A549 (cell line): ENCODE measurements at regions not wholly inside any gene's neighbourhood (a gene's known extent, or its start where the extent isn't known, plus 50 kb on each side); places are given as distances from the start of the nearest gene placed in this dataset.
A peak's percentile ranks its signal among the peaks of the same experiment; 100 is the strongest.

ENCODE experiments used
- ATAC-seq, 2 experiments: fragments of 200-7000 bp in 1 of 2; fragments of >200 bp in 1 of 2; cut with Nextera tagmentation in 1 of 2; cut with Tn5 transposase in 1 of 2; 3 replicates each; pipeline versions ENCODE4 v1.8.0 to v1.9.1; 2018 to 2020; ENCODE audit warnings: mild to moderate bottlenecking in 1 of 2, moderate library complexity in 1 of 2
- CTCF ChIA-PET: fragments of 300-600 bp; sonication (Branson Sonifier 250); formaldehyde crosslinking; extraction: SDS; loops from one replicate; lab custom pipeline; 2021; ENCODE audit warnings: antibody characterized with exemption, inconsistent platforms; lab: Yijun Ruan, JAX
- POLR2A ChIA-PET: fragments of 350-600 bp; formaldehyde crosslinking; extraction: SDS; loops from one replicate; lab custom pipeline; 2021; ENCODE audit warnings: antibody characterized with exemption, inconsistent platforms; lab: Yijun Ruan, JAX
- DNase-seq, 2 experiments: peaks; one replicate each; pipeline versions ENCODE4 v3.0.0 to v3.0.0-alpha.2; 2011 to 2016; ENCODE audit warnings: low read depth in 1 of 2, low spot score in 1 of 2
- FAIRE-seq: peaks from 2 replicates; lab custom pipeline; 2011; peaks lifted over from hg19 to GRCh38; lab: Jason Lieb, UNC
- H3K27ac ChIP-seq, 2 experiments: fragments of >200 bp; sonication (Bioruptor Twin); formaldehyde crosslinking; 3 replicates each; pipeline ENCODE4 v1.5.1; 2016 to 2017
- H3K4me1 ChIP-seq: fragments of >200 bp; sonication (Bioruptor Twin); formaldehyde crosslinking; 3 replicates; pipeline ENCODE4 v1.6.1; 2016
- H3K4me2 ChIP-seq: fragments of >200 bp; sonication (Bioruptor Twin); formaldehyde crosslinking; 3 replicates; pipeline ENCODE4 v1.6.1; 2016
- H3K4me3 ChIP-seq: fragments of >200 bp; sonication (Bioruptor Twin); formaldehyde crosslinking; 3 replicates; pipeline ENCODE4 v1.5.1; 2016
- H3K9me3 ChIP-seq: fragments of >200 bp; sonication (Bioruptor Twin); formaldehyde crosslinking; 3 replicates; pipeline ENCODE4 v1.6.1; 2016
- BHLHE40 ChIP-seq: IDR thresholded peaks from 2 replicates; pipeline ENCODE4 v1.6.1; 2012; ENCODE audit warnings: low read depth, low read length, inconsistent platforms
- CEBPB ChIP-seq, 2 experiments: fragments of >200 bp in 1 of 2; sonication (Bioruptor Twin) in 1 of 2; formaldehyde crosslinking in 1 of 2; IDR thresholded peaks; 2 replicates each; pipeline ENCODE4 v1.6.1; 2012 to 2016
- CHD2 ChIP-seq: fragments of 150-350 bp; IDR thresholded peaks from 2 replicates; pipeline ENCODE4 v1.6.1; 2014; ENCODE audit warnings: low read length; ENCODE audit not compliant: partially characterized antibody
- CTCF ChIP-seq: fragments of >200 bp; sonication (Bioruptor Twin); formaldehyde crosslinking; IDR thresholded peaks from 3 replicates; pipeline ENCODE4 v1.5.1; 2016
- E2F6 ChIP-seq: IDR thresholded peaks from 2 replicates; pipeline ENCODE4 v1.6.1; 2012; ENCODE audit warnings: low read depth, borderline replicate concordance
- ESRRA ChIP-seq: fragments of 150-350 bp; IDR thresholded peaks from 2 replicates; pipeline ENCODE4 v1.6.1; 2014; ENCODE audit warnings: mild to moderate bottlenecking, low read length, borderline replicate concordance
- FOSL2 ChIP-seq, 2 experiments: fragments of 450-650 bp in 1 of 2; fragments of >200 bp in 1 of 2; sonication (Bioruptor Twin) in 1 of 2; formaldehyde crosslinking; IDR thresholded peaks; 2 replicates each; pipeline versions ENCODE4 v1.5.0 to v1.6.1; 2016 to 2020; ENCODE audit warnings: mild to moderate bottlenecking in 1 of 2, moderate library complexity in 1 of 2
- HDAC2 ChIP-seq: fragments of 200-600 bp; sonication (generic); IDR thresholded peaks from 2 replicates; pipeline ENCODE4 v1.6.1; 2016
- HMGXB4 ChIP-seq: fragments of 250-450 bp; sonication (Bioruptor Pico); IDR thresholded peaks from 2 replicates; pipeline ENCODE4 v1.5.0; 2021; ENCODE audit warnings: mild to moderate bottlenecking, moderate library complexity, borderline replicate concordance
- JUN ChIP-seq, 2 experiments: fragments of >200 bp; sonication (Bioruptor Twin); formaldehyde crosslinking; IDR thresholded peaks; 2 replicates in 1 of 2; 3 replicates in 1 of 2; pipeline ENCODE4 v1.6.1; 2016 to 2017
- JUNB ChIP-seq: fragments of >200 bp; sonication (Bioruptor Twin); formaldehyde crosslinking; IDR thresholded peaks from 2 replicates; pipeline ENCODE4 v1.6.1; 2016
- KDM1A ChIP-seq: fragments of 200-600 bp; sonication (generic); IDR thresholded peaks from 2 replicates; pipeline ENCODE4 v1.6.1; 2016; ENCODE audit warnings: low read depth, mild to moderate bottlenecking
- KDM5A ChIP-seq: fragments of 200-600 bp; sonication (generic); IDR thresholded peaks from 2 replicates; pipeline ENCODE4 v1.6.1; 2016; ENCODE audit warnings: antibody characterized with exemption, mild to moderate bottlenecking
- MAX ChIP-seq: IDR thresholded peaks from 2 replicates; pipeline ENCODE4 v1.6.1; 2012
- MAZ ChIP-seq: fragments of 150-350 bp; IDR thresholded peaks from 2 replicates; pipeline ENCODE4 v1.6.1; 2014; ENCODE audit warnings: antibody characterized with exemption, low read depth, low read length, borderline replicate concordance
- MYC ChIP-seq: IDR thresholded peaks from 2 replicates; pipeline ENCODE4 v1.6.1; 2012; ENCODE audit warnings: mild to moderate bottlenecking, inconsistent platforms, low read length, improper control_type of control experiment, borderline replicate concordance
- PHF8 ChIP-seq: fragments of 200-600 bp; sonication (generic); IDR thresholded peaks from 2 replicates; pipeline ENCODE4 v1.6.1; 2016; ENCODE audit warnings: low read depth, mild to moderate bottlenecking, antibody characterized with exemption, moderate library complexity, borderline replicate concordance
- POLR2A ChIP-seq: IDR thresholded peaks from 2 replicates; pipeline ENCODE4 v1.6.1; 2012; ENCODE audit warnings: mild to moderate bottlenecking, low read length
- RAD21 ChIP-seq, 2 experiments: fragments of >200 bp in 1 of 2; sonication (Bioruptor Twin) in 1 of 2; formaldehyde crosslinking in 1 of 2; IDR thresholded peaks in 1 of 2; conservative IDR thresholded peaks in 1 of 2; 2 replicates in 1 of 2; 3 replicates in 1 of 2; pipeline ENCODE4 v1.6.1; 2012 to 2018; ENCODE audit warnings: inconsistent platforms in 1 of 2
- RCOR1 ChIP-seq: fragments of 150-350 bp; IDR thresholded peaks from 2 replicates; pipeline ENCODE4 v1.6.1; 2014; ENCODE audit warnings: antibody characterized with exemption, low read length, low read depth
- REST ChIP-seq: fragments of 200-600 bp; sonication (generic); IDR thresholded peaks from 2 replicates; pipeline ENCODE4 v1.6.1; 2016; ENCODE audit warnings: antibody characterized with exemption, mild to moderate bottlenecking, moderate library complexity
- RNF2 ChIP-seq: fragments of 200-600 bp; sonication (generic); IDR thresholded peaks from 2 replicates; pipeline ENCODE4 v1.6.1; 2016; ENCODE audit warnings: low read depth, mild to moderate bottlenecking, antibody characterized with exemption, moderate library complexity, borderline replicate concordance
- SREBF2 ChIP-seq: fragments of 450-650 bp; IDR thresholded peaks from 2 replicates; pipeline ENCODE4 v1.6.1; 2014; ENCODE audit warnings: mild to moderate bottlenecking, moderate library complexity
- TFCP2L1 ChIP-seq: fragments of 250-450 bp; sonication (Bioruptor Pico); IDR thresholded peaks from 2 replicates; pipeline ENCODE4 v1.5.0; 2021; ENCODE audit warnings: mild to moderate bottlenecking
- TP53 ChIP-seq: fragments of 250-450 bp; sonication (Bioruptor Pico); IDR thresholded peaks from 2 replicates; pipeline ENCODE4 v1.5.0; 2021; ENCODE audit warnings: mild to moderate bottlenecking, moderate library complexity
- USF2 ChIP-seq: fragments of 450-650 bp; IDR thresholded peaks from 2 replicates; pipeline ENCODE4 v1.6.1; 2014; ENCODE audit warnings: antibody characterized with exemption
- ZSCAN20 ChIP-seq: fragments of 250-450 bp; sonication (Bioruptor Pico); IDR thresholded peaks from 2 replicates; pipeline ENCODE4 v1.8.0; 2022; ENCODE audit warnings: mild to moderate bottlenecking, moderate library complexity
- WGBS: methylation state at CpG from one replicate; pipeline ENCODE4 v1.1.6; 2017; ENCODE audit errors: missing lambda C conversion rate; 5-methylcytosine and 5-hydroxymethylcytosine counted together

GRCh38 chr4:56757821-56758411 is 63.6 kb downstream of the SPINK2 start:
- peak overlapping the region; percentile 38 to 71; a peak in 5 of 6 replicates for H3K27ac ChIP-seq
- TF ChIP-seq ZSCAN20 (CRISPR knock-in tag) (no peak), CHD2 (no peak), MAZ (no peak), KDM5A (no peak), MYC (no peak), MAX (peak; percentile 65), TP53 (CRISPR knock-in tag) (no peak), SREBF2 (no peak), E2F6 (peak; percentile 56; the same call in 1 of the 2 replicates), CTCF (no peak), PHF8 (no peak), USF2 (no peak), POLR2A (no peak), HMGXB4 (no peak), JUNB (no peak), TFCP2L1 (CRISPR knock-in tag) (no peak), BHLHE40 (no peak), HDAC2 (no peak), CEBPB (IDR thresholded peaks at IDR 0.05) (no peak), ESRRA (no peak), RNF2 (no peak), RAD21 (conservative IDR thresholded peaks at IDR 0.05 in 1 of 2, IDR thresholded peaks at IDR 0.05 in 1 of 2) (no peak), KDM1A (no peak), REST (no peak), JUN (IDR thresholded peaks at IDR 0.05) (no peak), FOSL2 (IDR thresholded peaks at IDR 0.05) (no peak), FOSL2 (CRISPR knock-in tag; IDR thresholded peaks at IDR 0.05) (peak; percentile 30; the same call in 1 of the 2 replicates), RCOR1 (no peak)
- TF ChIP-seq, all 56 proteins: peak for 3
- CTCF ChIA-PET: no interaction called here
- H3K4me2 ChIP-seq: peak overlapping the region; percentile 57
- POLR2A ChIA-PET: no interaction called here
- WGBS: 25% methylated on average over 4 of the region's 6 CpGs
- FAIRE-seq: no peak
- no peaks in the 10 kb centered on the region for H3K9me3 ChIP-seq
- H3K4me1 ChIP-seq: peaks cover 14% of the 10 kb centered on the region
- DNase-seq: peak; percentile 57 to 68
- H3K4me3 ChIP-seq: no peak overlapping the region
- peak; percentile 89 to 95 for ATAC-seq
